HG02759 (cell line): ENCODE measurements at regions not wholly inside any gene's neighbourhood (a gene's known extent, or its start where the extent isn't known, plus 50 kb on each side); places are given as distances from the start of the nearest gene placed in this dataset.

Experiments
- ATAC-seq: cut with Tn5 transposase; IDR thresholded peaks from one replicate; pipeline ENCODE4 v1.9.1; 2021; ENCODE audit warnings: mild to moderate bottlenecking, moderate library complexity; ENCODE audit not compliant: unreplicated experiment

DNA sequence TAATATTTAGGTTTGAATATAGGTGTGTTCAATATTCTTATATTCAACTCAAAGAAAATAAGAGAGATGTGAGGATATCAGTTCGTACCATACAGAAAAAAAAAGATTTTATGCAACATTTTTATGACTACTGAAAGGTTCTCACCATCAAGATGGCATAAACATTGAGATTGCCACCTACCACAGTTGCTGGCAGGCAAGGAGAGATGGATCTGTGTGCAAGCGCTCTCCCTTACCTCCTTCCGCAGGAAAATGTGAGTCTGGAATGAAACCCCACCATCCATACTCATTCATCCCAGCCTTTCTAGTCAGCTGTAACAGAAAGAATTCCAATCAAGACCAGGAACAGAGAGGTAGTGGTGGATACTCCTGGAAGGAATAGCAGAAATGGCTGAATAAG, 376.9 kb downstream of the PPP3CA start:
- no peak for ATAC-seq

DNA sequence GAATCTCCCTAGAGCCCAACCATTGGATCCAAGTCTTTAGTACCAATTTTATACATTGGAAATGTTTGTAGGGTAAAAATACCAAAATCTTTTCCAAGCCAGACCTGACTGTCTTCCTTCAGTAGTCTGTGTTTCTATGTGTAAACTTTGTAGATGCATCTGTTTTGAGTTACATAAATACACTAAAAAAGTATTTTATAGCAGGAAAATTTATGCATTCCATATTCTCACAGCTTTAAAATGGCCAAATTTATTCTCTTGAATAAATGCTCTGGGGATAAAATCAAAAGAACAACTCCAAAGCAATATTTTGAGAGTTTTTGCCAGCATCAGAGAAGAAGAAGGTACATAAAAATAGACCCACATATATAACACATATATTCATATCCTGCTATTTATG, 377.4 kb downstream of the PPP3CA start:
- ATAC-seq: no peak

DNA sequence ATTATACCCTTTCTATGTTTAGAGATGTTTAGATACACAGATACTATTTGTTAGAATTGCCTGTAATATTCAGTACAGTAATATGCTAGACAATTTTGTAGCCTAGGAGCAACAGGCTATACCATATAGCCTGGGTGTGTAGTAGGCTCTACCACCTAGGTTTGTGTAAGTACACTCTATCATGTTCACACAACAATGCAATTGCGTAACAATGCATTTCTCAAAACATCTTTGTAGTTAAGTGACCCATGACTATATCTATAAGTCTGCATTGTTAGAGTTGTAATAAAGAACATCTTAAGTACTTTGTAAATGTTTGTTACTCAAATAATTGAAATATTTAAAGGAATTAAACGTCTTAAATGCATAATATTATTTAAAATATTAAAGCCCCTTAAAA, 379.3 kb downstream of the PPP3CA start:
- no peak for ATAC-seq

DNA sequence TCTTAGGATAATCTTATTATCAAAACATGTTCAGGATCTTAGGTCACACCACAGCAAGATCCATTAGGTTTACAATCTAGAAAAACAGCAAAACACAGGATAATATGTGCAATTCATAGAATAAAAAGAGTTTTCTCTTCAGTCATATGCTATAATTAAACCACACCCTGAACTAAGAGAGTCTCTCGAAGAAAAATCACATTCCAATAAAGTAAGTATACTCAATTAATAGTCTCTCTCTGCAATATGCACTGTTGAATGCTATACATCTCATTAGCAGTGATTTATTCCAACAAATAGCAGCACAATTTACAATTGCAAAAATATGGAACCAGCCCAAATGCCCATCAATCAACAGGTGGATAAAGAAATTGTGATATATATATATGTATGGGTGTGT, 383.7 kb downstream of the PPP3CA start:
- ATAC-seq: no peak

DNA sequence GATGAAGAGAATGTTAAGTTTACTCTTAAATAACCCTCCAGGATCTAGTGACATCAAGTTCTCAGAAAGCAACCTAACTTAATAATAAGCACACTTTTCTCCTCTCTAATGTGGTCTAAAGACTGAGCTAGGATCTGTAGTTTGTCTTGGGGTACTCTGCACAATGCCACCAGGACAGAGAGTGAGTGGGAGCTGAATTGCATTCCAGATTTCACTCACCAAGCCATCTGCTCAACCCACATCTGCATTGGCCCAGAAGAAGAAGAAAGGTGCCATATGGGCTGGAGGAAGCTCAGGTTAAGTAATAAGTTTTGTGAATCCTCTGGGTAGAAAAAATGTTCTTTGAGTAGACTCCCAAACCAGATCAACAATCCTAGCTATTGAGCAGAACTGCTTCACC, 384.6 kb downstream of the PPP3CA start:
- peak; percentile 57 for ATAC-seq

DNA sequence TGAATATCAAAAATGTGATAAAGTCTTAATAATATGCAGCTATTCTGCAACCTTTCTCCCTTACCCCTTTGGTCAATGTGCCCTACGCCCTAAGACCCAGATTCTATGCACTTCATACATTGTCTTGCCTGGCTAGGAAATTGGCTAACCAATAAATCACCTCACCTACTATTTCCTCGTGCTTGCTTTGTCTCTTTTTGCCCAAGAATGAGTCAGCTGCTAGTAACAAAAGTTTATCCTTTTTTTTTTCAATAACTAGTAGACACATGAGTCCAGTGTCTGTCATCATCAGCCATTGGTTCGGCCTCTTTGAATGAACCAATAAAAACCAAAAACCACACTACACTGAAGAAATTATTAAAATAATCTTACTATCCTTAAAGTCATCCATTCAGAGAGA, 387.1 kb downstream of the PPP3CA start:
- no peak for ATAC-seq

DNA sequence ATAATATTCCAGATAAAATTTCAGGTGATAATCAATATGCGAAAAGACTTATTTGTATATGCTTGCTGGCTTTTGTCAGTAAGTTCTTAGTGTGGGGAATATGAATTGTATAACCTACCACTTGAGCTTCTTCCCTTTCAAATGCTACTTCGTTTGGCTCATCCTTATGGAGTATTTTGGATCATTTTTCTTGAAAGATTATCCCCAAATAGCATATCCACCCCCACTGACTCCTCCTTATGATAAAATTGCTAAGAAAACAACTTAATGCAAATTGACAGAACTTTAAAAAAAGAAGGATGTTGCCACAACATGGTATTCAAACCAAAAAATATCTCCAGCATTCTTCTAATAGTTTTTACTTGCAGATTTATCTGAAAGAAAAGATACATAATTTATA, 393.3 kb downstream of the PPP3CA start:
- no peak for ATAC-seq

DNA sequence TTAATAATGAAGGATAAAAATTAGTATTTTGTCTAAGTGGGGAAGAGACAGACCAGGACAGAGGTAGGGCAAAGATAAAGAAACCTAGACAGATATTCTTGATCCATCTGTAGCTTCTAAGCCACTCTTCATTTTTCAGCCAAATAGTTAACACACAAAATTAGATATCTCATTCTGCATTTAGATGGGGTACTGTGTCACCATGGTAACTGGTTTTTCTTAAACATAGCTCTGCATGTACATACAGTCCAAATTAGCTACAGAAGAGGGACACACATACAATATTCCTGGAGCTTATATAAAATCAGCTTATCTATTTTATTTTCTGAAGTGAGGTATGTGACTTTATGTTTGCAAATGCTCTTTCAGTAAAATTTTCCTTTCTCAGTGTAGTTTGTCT, 393.7 kb downstream of the PPP3CA start:
- no peak for ATAC-seq

DNA sequence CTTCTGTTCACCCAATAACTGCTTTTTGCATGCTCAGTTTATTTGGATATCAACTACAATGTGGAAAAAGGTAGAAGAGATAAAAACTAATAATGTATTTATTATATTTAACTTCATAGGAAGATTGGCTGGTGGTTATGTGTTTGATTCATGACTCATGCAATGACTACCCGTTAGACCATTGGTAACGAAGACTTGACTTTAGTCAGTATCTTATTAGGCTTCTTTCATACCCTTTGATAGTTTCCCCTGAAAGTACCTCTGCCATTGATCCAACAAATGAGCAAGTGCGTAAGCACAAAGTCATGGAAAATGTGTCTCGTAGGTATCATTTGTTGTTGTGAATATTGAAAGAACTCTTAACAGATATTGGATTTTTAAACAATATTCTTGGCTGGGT, 394.7 kb downstream of the PPP3CA start:
- no peak for ATAC-seq

DNA sequence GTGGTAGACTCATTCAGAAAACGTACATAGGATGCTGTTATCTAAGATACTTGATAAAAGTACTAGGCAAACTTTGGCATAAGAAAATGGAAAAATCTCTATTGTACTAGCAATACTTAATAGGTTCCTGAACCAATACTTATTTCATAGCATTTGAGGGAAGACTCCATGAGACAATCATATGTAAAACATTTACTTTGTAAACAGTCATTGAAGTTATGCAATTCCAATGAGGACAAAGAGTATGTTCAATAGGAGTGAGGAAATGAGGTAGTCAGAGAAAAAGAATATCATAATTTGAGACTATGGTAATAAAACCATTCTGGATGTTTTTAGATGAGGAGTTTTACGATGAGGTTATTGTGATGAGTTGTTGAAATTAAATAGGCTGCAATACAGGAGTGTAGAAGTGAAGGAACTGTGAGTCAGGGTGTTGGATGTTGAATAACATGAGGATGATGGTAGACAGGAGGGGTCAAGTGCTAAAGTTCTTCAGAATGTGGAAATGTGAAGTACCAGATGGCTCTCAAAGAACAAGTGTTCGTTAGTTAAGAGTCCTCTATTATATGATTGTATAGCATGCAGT, 397.9 kb downstream of the PPP3CA start:
- no peak for ATAC-seq

DNA sequence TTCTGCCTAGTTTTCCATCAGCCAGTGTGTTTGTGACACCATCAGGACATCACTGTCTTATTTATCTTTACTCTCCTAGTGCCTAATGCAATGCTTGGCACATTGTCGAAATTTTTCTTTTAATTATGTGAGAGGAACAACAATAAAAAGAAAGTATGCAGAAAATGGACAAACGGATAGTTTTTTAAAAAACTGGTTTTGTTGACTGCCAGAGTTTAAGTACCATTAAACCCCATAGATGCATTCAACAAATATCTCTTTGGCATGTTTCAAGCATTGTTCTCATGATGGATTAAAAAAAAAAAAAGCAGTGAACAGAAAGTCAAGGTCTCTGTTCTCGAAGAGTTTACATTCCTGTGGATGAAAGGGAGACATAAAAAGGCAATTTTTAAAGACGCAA, 398.4 kb downstream of the PPP3CA start:
- ATAC-seq: no peak

DNA sequence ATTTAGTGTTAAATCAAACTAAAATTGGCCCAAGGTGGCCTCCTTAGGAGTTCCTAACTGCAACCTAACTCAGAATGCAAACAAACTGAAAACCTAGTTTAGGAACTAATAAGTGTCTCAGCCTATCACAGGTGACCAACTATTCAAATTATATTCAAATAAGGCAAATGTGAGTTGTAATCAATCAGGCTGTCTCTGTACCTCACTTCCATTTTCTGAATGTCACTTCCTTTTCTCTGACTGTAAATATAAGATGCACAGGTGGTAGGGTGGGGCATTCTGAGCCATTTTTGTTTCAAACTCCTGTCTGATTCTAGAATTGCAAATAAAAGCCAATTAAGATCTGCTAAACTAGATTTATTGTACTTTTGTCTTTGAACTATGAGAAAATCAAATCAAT, 401.5 kb downstream of the PPP3CA start:
- ATAC-seq: no peak

DNA sequence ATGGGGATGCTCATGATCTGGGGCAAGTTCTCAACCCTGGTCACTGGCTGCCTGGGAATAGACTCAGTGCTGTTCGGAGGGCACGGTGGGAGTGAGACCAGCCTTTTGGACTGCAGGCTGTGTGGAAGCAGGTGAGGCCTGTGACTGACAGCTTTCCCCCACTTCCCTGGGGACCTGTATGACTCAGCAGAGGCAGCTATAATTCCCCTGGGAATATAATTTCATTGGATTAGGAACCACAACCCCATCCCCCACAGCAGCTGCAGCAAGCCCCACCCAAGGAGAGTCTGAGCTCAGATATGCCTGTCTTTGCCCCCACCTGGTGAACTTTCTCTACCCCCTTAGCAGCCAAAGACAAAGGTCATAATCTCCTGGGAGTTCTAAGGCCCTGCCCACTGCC, 408.6 kb downstream of the PPP3CA start:
- ATAC-seq: no peak

DNA sequence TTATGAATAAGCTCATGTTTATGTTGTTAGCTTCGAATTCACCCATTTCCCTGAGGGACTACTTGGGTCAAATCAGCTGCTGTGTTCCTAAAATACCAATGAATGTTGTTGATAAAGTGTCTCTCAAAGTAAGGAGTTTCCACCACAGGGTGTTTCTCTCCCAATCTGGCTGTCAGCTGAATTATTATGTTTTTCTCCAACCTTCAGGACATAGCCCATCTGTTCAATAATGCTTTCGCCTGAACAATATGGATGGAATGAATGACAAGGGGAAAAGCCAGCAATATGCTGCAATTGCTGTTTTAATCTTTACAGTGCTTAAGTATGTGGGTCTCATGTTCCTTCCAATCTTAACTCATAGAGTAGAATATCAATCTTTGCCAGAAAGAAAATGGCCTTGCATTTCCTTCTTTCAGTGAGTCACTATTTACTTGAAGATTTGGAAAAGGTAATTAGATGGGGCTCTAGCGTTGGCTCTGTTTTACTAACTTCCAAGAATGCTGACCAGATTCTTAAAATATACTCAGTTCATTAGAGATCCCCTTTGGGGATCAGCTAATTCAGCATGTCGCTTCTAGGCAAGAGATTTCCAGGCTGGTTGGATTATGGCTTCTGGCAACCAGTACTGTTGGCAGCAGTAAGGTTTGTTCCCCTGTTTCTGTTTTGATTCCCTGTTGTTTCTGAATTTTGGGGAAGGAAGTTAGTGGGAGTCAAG, 410.5 kb downstream of the PPP3CA start:
- ATAC-seq: no peak

DNA sequence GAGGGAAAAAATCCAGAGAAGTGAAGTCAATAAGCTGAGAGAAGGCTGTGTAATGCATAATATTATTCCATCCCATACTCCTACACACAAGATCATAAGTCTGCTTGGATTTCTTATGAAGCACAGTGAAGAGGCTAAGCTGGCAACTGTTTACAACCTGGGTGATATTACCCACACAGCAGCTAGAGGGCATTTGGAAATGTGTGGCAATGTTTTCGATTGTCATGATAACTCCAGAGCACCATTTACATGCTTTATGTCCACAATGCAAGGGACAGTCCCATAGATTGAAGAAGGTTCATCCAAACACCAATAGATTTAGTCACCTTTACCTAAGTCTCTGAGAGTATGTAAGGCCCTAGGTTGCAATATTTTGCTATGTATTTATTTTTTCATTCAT, 412.2 kb downstream of the PPP3CA start:
- ATAC-seq: peak; percentile 54

DNA sequence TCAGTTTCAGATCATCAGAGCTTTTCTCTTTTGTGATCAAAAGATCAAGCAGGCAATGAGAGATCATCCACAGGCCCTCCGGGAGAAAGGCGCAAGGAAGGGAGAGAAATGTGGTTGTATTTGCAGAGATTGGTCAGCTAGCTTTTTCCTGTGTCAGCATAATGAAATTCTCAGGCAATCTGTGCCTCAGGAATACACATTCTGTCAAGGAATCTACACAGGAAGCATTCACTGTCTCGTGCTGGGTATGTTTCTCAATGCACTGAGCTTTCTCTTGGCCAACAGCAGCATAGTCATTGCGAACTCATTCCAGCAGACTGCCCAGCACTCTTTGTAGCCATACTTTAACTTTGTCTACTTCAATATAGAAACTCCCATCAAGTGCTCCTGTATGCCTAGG, 413.7 kb downstream of the PPP3CA start:
- ATAC-seq: no peak

DNA sequence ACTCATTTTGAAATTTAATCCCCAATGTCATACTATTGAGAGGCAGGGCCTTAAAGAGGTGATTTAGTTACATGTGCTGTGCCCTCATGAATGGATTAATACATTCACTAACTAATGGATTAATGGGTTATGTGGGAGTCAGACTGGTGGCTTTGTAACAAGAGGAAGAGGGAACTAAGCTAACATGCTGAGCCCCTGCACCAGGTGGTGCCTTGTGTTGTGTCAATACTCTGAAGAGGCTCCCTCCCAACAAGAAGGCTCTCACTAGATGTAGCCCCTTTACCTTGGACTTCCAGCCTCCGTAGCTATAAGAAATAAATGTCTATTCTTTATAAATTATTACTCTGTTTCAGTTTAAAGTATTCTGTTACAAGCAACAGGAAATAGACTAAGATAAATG, 411.9 kb upstream of the EMCN start:
- no peak for ATAC-seq

DNA sequence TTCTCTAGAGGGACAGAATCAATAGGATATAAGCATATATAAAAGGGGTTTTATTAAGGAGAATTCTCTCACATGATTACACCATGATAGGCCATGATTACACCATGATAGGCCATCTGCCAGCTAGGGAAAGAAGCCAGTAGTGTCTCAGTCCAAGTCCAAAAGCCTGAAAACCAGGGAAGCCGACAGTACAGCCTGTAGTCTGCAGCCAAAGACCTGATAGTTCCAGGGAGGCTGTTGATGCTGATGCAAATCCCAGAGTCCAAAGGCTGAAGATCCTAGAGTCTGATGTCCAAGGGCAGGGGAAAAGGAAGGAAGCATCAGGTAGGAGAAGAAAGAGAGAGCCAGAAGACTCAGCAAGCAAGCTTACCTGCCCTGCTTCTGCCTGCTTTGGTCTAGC, 411.3 kb upstream of the EMCN start:
- no peak for ATAC-seq

DNA sequence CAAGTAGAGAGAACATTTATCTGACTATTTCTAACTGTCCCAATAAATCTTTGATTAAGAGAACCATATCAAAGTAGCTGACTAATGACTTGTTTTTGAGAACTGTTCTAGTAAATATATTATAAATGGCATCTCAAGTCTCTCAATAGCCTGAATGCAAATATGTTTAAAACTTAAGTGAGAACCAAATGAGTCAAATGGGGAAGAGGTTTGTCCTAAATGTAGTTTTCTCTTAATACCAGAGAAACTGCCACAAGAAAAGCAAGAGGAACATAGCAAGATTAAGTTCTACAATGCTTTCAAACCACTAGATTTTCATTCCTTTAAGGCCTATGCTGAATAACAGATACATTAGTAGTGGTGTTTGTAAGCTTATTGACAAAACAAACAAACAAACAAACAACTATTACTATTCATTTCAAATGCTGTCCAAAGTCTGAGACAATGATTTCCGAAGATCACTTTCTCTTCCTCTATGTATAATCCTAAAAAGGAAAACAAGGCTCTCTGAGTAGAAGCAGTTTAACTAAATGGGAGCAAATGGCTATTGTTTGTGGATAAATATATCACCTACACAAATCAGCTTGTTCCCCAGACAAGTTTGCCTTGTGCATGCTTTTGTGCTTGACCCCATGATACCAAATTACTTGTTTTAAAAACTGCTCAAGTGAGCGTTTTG, 408.4 kb upstream of the EMCN start:
- ATAC-seq: peak; percentile 53

DNA sequence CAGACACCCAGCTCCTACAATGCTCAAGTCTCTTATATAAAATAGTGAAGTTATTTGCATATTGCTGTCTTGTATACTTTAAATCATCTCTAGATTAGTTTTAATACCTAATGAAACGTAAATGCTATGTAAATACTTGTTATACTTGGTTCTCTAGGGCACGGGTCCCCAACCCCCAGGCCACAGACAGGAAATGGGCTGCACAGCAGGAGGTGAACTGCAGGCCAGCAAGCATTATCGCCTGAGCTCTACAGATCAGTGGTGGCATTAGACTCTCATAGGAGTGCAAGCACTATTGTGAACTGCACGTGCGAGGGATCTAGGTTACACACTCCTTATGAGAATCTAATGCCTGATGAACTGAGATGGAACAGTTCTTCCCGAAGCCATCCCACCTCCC, 395.9 kb upstream of the EMCN start:
- ATAC-seq: no peak

DNA sequence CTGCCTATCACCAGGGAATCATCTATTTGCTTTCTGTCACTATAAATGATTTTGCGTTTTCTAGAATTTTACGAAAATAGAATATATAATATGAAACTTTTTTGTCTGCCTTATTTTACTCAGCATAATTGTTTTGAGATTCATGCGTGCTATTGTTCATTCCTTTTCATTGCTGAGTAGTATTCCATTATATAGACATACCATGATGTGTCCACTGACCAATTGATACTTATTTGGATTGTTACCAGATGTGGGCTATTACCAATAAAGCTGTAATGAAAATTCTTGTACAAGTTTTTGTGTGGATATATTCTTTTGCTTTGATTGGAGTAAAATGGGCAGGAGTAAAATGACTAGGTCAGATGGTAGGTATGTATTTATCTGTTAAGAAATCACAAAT, 390.7 kb upstream of the EMCN start:
- no peak for ATAC-seq
